HG03575 (cell line): ENCODE measurements at regions not wholly inside any gene's neighbourhood (a gene's known extent, or its start where the extent isn't known, plus 50 kb on each side); places are given as distances from the start of the nearest gene placed in this dataset.
"Not testable (repeated sequence)": the region's sequence is repeated elsewhere in the genome, so short reads cannot be mapped to it uniquely, and the experiment has no call there.

ENCODE experiments used
- ATAC-seq: cut with Tn5 transposase; IDR thresholded peaks from one replicate; pipeline ENCODE4 v1.9.1; 2021; ENCODE audit not compliant: unreplicated experiment, insufficient number of reproducible peaks, low FRiP score; ENCODE audit errors: extremely low read depth

GRCh38 chr6:139885909-139886308 is 511.5 kb upstream of the CITED2 start:
- ATAC-seq, result no peak

GRCh38 chr6:139883776-139884175 is 509.3 kb upstream of the CITED2 start:
- no peak for ATAC-seq

GRCh38 chr6:139882977-139883728 is 508.7 kb upstream of the CITED2 start:
- no peak for ATAC-seq

- no peak for ATAC-seq
Observed at GRCh38 chr6:139882234-139882633, 507.8 kb upstream of the CITED2 start.

GRCh38 chr6:139881728-139882211 is 507.3 kb upstream of the CITED2 start:
- no peak for ATAC-seq

- no peak for ATAC-seq
Observed at GRCh38 chr6:139881236-139881635, 506.8 kb upstream of the CITED2 start.

GRCh38 chr6:139879823-139880356 is 505.4 kb upstream of the CITED2 start:
- ATAC-seq, result no peak

GRCh38 chr6:139879241-139879640 is 504.8 kb upstream of the CITED2 start:
- ATAC-seq, result not testable (repeated sequence)

- no peak for ATAC-seq
Observed at GRCh38 chr6:139877828-139878405, 503.5 kb upstream of the CITED2 start.

- no peak for ATAC-seq
Observed at GRCh38 chr6:139872665-139873064, 498.2 kb upstream of the CITED2 start.

- no peak for ATAC-seq
Observed at GRCh38 chr6:139871803-139872510, 497.5 kb upstream of the CITED2 start.

- no peak for ATAC-seq
Observed at GRCh38 chr6:139871165-139871710, 496.8 kb upstream of the CITED2 start.

- no peak for ATAC-seq
Observed at GRCh38 chr6:139868576-139868975, 494.1 kb upstream of the CITED2 start.

GRCh38 chr6:139863964-139864363 is 489.5 kb upstream of the CITED2 start:
- ATAC-seq, result no peak

GRCh38 chr6:139863346-139863745 is 488.9 kb upstream of the CITED2 start:
- no peak for ATAC-seq

- ATAC-seq, result no peak
Observed at GRCh38 chr6:139862311-139862710, 487.9 kb upstream of the CITED2 start.

- no peak for ATAC-seq
Observed at GRCh38 chr6:139860203-139860602, 485.8 kb upstream of the CITED2 start.

GRCh38 chr6:139858429-139858828 is 484.0 kb upstream of the CITED2 start:
- no peak for ATAC-seq

GRCh38 chr6:139857143-139857542 is 482.7 kb upstream of the CITED2 start:
- ATAC-seq, result no peak
